Astrocyte (in vitro differentiated cells and primary cell): ENCODE measurements at regions not wholly inside any gene's neighbourhood (a gene's known extent, or its start where the extent isn't known, plus 50 kb on each side); places are given as distances from the start of the nearest gene placed in this dataset.

Experiments
- EZH2 ChIP-seq: IDR thresholded peaks from 2 replicates; pipeline ENCODE4 v1.6.1; 2012; ENCODE audit warnings: mild to moderate bottlenecking, low read length, inconsistent platforms; ENCODE audit not compliant: insufficient read depth
- TF ChIP-seq, protein P1 (sequence below): IDR thresholded peaks from 2 replicates; pipeline ENCODE4 v1.5.1; 2011; ENCODE audit warnings: low read depth, mild to moderate bottlenecking, inconsistent platforms, low read length, moderate library complexity; ENCODE audit not compliant: insufficient read depth

DNA sequence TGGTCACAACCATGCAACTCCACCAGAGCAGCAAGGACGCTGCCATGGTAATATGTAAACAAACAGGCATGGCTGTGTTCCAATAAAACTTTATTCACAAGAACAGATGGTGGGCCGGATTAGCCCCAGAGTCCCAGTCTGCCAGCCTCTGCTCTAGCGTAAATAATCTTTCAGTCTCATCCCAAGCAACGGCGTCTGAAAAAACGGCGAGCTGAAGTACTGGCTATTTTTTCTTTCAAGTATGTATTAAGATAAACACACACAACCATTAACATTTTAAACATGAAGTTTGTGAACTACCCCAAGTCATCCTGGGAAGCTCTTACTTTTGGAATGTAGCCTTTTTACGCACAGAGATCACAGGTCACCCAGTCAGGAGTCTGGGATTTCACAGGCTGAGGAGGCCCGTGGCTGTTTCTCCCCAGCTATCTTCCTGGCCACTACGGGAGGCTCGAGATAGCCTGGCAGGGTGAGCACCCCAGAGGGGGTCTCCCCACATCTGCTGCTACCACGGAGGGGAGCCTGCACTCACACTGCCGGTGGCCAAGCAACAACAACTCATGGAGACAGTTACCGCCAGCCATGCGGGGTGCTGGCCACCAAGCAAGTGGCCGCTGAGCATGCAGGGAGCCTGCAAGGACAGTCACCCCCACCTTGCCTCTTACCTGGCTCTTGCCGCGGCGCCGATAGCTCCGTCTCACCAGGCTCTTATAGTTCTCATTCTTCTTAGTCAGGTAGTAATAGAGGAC lies 124.6 kb downstream of the RFLNA start:
- TF ChIP-seq EZH2 = no peak
- TF ChIP-seq, protein P1, sequence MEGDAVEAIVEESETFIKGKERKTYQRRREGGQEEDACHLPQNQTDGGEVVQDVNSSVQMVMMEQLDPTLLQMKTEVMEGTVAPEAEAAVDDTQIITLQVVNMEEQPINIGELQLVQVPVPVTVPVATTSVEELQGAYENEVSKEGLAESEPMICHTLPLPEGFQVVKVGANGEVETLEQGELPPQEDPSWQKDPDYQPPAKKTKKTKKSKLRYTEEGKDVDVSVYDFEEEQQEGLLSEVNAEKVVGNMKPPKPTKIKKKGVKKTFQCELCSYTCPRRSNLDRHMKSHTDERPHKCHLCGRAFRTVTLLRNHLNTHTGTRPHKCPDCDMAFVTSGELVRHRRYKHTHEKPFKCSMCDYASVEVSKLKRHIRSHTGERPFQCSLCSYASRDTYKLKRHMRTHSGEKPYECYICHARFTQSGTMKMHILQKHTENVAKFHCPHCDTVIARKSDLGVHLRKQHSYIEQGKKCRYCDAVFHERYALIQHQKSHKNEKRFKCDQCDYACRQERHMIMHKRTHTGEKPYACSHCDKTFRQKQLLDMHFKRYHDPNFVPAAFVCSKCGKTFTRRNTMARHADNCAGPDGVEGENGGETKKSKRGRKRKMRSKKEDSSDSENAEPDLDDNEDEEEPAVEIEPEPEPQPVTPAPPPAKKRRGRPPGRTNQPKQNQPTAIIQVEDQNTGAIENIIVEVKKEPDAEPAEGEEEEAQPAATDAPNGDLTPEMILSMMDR = no peak
